ENCODE measurements at regions not wholly inside any gene's neighbourhood (a gene's known extent, or its start where the extent isn't known, plus 50 kb on each side); places are given as distances from the start of the nearest gene placed in this dataset.

- Histone ChIP-seq H3K9me2 (ENCODE audit: low read depth, low read length) (no peaks in the 10 kb centered on the region), H2AFZ (ENCODE audit: low read length) (no peak overlapping the region), H3K4me1 (ENCODE audit: insufficient read depth, low read length, severe bottlenecking) (no peaks in the 10 kb centered on the region), H3F3A (ENCODE audit: insufficient read depth, low read length) (no peaks in the 10 kb centered on the region), H3K27ac (ENCODE audit: low read depth, low read length, poor library complexity, severe bottlenecking) (no peak overlapping the region), H4K20me1 (ENCODE audit: insufficient read depth, low read length) (no peaks in the 10 kb centered on the region), H3K4me2 (ENCODE audit: low read length) (no peak overlapping the region), H3K36me3 (ENCODE audit: insufficient read depth, low read length) (no peaks in the 10 kb centered on the region), H3K9me3 (ENCODE audit: low read length) (no peaks in the 10 kb centered on the region), H3K27me3 (ENCODE audit: insufficient read depth, low read length) (no peaks in the 10 kb centered on the region), H3K79me2 (ENCODE audit: insufficient read depth, low read length) (no peaks in the 10 kb centered on the region), H3K4me3 (ENCODE audit: low read depth, low read length, poor library complexity, severe bottlenecking) (no peak overlapping the region), H3K9ac (ENCODE audit: low read length) (no peak overlapping the region)
- TF ChIP-seq EZH2 (IDR thresholded peaks at IDR 0.05; ENCODE audit: borderline replicate concordance, low read length) (no peak), CTCF (IDR thresholded peaks at IDR 0.05; ENCODE audit: low read length) (no peak)
These were observed 774.7 kb downstream of the C12orf50 start for GRCh38 chr12:87254381-87255030.

- Histone ChIP-seq H3K4me1 (ENCODE audit: insufficient read depth, low read length, severe bottlenecking) (no peaks in the 10 kb centered on the region), H3K9me3 (ENCODE audit: low read length) (no peaks in the 10 kb centered on the region), H3K27ac (ENCODE audit: low read depth, low read length, poor library complexity, severe bottlenecking) (no peak overlapping the region), H3F3A (ENCODE audit: insufficient read depth, low read length) (no peaks in the 10 kb centered on the region), H3K9me2 (ENCODE audit: low read depth, low read length) (no peaks in the 10 kb centered on the region), H3K4me2 (ENCODE audit: low read length) (no peak overlapping the region), H2AFZ (ENCODE audit: low read length) (no peak overlapping the region), H3K4me3 (ENCODE audit: low read depth, low read length, poor library complexity, severe bottlenecking) (no peak overlapping the region), H3K36me3 (ENCODE audit: insufficient read depth, low read length) (no peaks in the 10 kb centered on the region), H3K27me3 (ENCODE audit: insufficient read depth, low read length) (no peaks in the 10 kb centered on the region), H3K9ac (ENCODE audit: low read length) (no peak overlapping the region), H3K79me2 (ENCODE audit: insufficient read depth, low read length) (no peaks in the 10 kb centered on the region), H4K20me1 (ENCODE audit: insufficient read depth, low read length) (no peaks in the 10 kb centered on the region)
- TF ChIP-seq CTCF (IDR thresholded peaks at IDR 0.05; ENCODE audit: low read length), result no peak
- TF ChIP-seq EZH2 (IDR thresholded peaks at IDR 0.05; ENCODE audit: borderline replicate concordance, low read length), result no peak
These were observed 776.0 kb downstream of the C12orf50 start for GRCh38 chr12:87253157-87253556.

DNA sequence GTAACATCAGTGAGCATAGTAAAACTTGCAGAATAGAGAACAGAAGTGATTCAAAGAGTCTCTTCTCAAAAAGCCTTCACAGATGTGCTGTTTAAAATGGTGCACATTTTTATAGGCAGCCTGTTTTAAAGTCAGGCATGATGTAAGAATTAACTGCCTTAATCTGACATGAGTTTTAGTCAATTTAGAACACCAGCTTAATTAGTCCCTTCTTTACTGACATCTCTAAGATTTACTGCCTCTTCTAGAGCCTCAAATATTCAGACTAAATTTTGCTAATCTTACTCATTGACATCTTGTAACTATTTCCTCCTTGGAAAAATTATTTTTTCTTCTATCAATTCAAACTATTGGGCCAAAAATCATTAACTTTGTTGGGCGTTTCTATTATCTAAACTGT lies 782.5 kb downstream of the C12orf50 start:
- no peak for TF ChIP-seq CTCF (IDR thresholded peaks at IDR 0.05; ENCODE audit: low read length)
- no peak for TF ChIP-seq EZH2 (IDR thresholded peaks at IDR 0.05; ENCODE audit: borderline replicate concordance, low read length)

More for the DNA sequence above, 782.5 kb downstream of the C12orf50 start:
- H3K79me2 ChIP-seq (ENCODE audit: insufficient read depth, low read length), result no peaks in the 10 kb centered on the region
- H3K4me1 ChIP-seq (ENCODE audit: insufficient read depth, low read length, severe bottlenecking), result no peaks in the 10 kb centered on the region
- H3K27ac ChIP-seq (ENCODE audit: low read depth, low read length, poor library complexity, severe bottlenecking), result no peak overlapping the region
- no peak overlapping the region for H3K4me3 ChIP-seq (ENCODE audit: low read depth, low read length, poor library complexity, severe bottlenecking)
- H3K27me3 ChIP-seq (ENCODE audit: insufficient read depth, low read length), result no peaks in the 10 kb centered on the region
- H3K9me2 ChIP-seq (ENCODE audit: low read depth, low read length), result no peaks in the 10 kb centered on the region
- H3K9me3 ChIP-seq (ENCODE audit: low read length), result no peaks in the 10 kb centered on the region
- H3K36me3 ChIP-seq (ENCODE audit: insufficient read depth, low read length), result no peaks in the 10 kb centered on the region
- no peaks in the 10 kb centered on the region for H4K20me1 ChIP-seq (ENCODE audit: insufficient read depth, low read length)
- no peak overlapping the region for H3K4me2 ChIP-seq (ENCODE audit: low read length)
- no peaks in the 10 kb centered on the region for H3F3A ChIP-seq (ENCODE audit: insufficient read depth, low read length)
- no peak overlapping the region for H2AFZ ChIP-seq (ENCODE audit: low read length)
- no peak overlapping the region for H3K9ac ChIP-seq (ENCODE audit: low read length)

Data from OCI-LY1 (cell line).